NCI-H2196 treated with DMSO at 0.1 percent for 48 hours (cell line): ENCODE measurements at regions not wholly inside any gene's neighbourhood (a gene's known extent, or its start where the extent isn't known, plus 50 kb on each side); places are given as distances from the start of the nearest gene placed in this dataset.
A peak's percentile ranks its signal among the peaks of the same experiment; 100 is the strongest.
"Not testable (repeated sequence)": the region's sequence is repeated elsewhere in the genome, so short reads cannot be mapped to it uniquely, and the experiment has no call there.

Experiments used
- DNase-seq: peaks from one replicate; lab custom pipeline; 2025; ENCODE audit not compliant: unreplicated experiment; lab: John Stamatoyannopoulos, UW

GRCh38 chr6:44017307-44017706 lies 109.9 kb downstream of the MRPL14 start:
- DNase-seq = not testable (repeated sequence)

DNA sequence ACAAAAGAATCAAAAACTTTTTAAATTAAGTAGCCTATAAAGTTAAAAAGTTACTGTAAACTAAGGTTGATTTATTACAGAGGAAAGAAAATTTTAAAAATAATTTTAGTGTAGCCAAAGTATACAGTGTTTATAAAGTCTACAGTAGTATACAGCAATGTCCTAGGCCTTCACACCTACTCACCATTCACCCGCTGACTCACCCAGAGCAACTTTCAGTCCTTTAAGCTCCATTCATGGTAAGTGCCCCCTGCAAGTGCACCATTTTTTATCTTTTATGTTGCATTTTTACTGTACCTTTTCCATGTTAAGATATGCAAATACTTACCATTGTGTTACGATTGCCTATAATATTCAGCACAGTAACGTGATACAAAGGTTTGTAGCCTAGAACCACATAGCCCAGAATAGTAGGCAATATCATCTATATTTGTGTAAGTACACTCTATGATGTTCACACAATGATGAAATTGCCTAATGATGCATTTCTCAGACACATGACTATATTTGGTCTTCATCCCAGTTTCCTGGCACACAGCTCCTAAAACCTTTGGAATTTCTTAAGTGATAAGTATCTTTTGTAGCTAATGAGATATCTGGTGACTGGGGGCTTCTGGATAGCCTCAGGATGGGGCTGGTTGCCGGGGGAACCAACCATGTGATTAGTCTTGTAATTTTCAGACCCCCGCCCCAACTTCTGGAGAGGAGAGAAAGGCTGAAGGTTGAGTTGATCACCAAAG lies 111.0 kb downstream of the MRPL14 start:
- DNase-seq = no peak

DNA sequence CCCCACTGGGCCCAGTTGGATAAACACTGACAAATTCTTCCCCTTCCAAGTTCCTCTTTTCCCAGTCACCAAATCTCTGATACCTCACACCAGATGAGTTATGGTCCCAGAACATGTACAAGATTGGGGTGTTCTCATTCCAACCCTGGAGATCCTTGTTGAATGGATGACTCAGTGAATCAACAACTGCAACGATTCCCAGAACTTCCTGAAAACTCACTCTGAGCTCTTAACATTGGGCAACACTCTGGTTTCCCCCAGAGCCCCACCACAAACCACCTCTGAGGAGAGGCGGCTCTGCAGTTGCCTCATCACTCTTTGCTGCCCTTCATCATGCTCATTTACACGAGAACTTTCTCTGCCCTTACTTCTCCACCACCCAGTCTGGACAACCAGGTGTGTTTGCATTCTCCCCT lies 115.2 kb downstream of the MRPL14 start:
- DNase-seq = no peak

DNA sequence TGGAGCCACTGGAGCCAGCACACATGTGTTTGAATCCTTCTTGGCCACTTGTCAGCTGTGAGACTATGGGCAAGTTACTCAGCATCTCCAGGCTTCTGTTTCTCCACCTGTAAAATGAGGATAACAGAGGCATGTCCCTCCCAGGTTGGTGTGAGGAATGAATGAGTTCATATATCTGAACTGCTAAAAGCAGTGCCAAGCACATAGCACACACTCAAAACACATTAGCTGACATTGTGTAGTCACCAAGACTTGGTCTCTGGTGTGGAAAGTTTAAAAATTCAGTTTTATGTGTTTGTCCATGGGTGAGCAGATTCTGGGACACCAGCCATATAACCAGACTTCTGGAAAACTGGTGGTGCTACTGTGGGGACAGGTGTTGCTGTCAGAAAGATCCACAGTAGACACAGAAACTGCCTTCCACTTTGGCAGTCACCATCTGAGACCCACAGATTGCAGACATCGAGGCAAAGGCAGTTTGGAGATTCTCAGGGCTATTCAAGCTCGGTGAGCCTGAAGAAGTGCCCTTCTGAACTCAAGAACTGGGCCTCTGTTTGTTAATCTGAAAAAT lies 115.8 kb downstream of the MRPL14 start:
- DNase-seq = no peak

GRCh38 chr6:44010411-44011349 lies 116.6 kb downstream of the MRPL14 start:
- no peak for DNase-seq

GRCh38 chr6:44009425-44010321 lies 117.6 kb downstream of the MRPL14 start:
- DNase-seq = no peak

DNA sequence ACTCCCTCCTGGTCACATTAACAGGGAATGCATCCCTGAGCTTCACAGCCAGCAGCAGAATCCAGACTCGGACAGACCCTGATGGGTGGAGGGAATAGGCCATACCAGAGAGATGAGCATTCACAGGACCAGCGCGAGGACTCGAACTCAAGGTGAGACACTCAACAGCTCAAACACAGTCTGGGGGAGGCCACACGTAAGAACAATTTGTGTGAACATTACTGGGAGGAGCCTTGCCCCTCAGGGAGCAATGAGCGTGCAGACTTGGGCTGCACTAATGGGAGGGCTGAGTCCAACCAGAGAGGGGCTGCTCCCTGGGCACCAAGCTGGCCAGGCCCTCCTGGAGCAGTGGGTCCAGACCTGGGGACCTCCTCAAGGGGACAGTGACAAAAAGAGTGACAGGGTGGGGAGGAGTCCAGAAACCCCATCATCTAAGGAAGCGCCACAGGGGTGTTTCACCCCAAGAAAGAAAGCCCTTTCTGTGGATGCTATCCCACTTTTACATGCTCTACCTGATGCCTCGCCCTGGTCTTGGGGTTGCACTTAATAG lies 118.4 kb downstream of the MRPL14 start:
- no peak for DNase-seq

- no peak for DNase-seq
These were observed 119.2 kb downstream of the MRPL14 start for GRCh38 chr6:44007818-44008621.

- DNase-seq = no peak
These were observed 120.4 kb downstream of the MRPL14 start for GRCh38 chr6:44006872-44007303.

DNA sequence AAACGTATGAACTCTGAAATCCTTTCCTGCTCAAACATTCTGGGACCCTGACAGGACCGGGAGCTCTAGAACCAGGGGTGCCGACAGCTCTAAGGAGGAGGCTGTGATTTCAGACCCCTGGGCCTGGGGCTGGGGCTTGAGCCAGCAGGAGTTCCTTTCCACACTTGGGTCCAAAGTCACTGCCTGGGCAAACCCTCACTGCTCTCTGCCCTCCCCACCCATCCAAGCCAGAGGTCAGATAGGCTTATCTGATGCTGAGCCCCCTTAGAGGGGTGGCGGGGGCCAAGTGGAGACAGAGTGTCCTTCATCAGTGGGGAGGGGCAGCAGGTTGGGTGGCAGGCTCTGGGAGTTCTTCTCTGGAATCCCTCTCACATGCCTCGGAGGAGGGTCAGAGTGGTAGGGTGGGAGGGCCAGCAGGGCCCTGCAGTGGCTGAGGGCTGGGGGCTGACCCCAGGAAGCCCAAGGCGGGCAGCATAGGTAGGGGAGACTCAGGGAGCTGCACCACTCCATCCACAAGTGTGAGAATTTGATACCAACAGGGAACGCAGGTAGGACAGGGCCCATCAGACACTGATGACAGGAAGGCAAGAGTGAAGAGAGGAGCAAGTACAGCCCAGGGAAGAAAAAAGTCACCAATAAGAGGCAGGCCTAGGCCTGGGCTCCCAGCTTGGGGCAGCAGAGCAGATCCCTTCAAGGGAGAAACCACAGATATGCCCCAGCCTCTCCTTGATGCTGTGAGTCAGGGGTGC lies 121.0 kb downstream of the MRPL14 start:
- no peak for DNase-seq

GRCh38 chr6:44005507-44005903 lies 121.7 kb downstream of the MRPL14 start:
- no peak for DNase-seq

DNA sequence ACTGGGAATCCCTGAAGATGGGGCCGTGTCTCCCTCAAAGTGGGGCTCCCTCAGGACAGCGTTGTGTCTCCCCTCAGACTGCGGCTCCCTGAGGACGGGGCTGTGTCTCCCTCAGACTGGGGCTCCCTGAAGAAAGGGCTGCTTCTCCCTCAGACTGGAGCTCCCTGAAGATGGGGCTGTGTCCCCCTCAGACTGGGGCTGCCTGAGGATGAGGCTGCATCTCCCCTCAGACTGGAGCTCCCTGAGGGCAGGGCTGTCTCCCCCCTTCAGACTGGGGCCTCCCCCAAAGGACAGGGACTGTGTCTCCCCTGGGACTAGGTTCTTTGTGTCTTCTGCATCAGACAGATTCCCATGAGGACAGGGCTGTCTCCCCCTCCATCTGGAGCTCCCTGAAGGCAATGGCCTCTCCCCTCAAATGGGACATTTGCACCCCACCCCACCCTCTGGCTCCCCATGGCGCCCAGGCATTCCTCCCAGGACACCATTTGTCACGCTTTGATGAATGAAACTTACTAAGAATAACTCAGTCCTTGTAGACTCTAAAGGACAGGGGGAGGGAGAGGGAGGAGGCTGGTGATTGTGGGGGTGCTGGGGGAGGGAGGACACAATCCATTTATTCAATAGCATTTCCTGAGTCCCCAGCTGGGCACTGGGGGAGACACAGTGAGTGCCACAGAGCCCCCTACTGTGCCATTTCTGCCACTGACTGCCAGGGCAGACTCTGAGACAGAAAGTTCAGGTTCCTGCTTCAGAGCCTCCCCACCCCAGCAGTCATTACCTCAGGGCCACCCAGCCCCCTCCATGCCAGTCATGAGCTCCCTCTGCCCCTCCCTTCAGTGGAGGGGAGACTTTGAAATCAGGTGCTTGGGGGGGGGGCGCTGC lies 122.4 kb downstream of the MRPL14 start:
- DNase-seq = no peak

DNA sequence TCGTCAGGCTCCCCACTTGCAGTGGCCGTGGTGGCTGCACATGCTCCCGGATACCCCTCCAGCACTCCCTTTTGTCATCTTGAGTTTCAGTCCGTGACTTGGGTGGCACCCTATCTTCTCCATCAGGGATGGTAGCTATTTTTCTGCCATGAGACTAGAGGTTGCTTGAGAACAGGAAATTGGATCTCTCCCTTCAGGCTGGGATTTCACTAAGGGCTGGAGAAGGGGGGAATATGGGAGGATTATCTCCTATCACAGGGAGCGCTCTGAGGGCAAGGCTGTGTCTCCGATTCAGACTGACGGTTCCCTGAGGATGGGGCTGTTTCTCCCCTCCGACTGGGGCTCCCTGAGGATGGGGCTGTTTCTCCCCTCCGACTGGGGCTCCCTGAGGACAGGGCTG lies 123.1 kb downstream of the MRPL14 start:
- no peak for DNase-seq

GRCh38 chr6:44003345-44004061 lies 123.7 kb downstream of the MRPL14 start:
- no peak for DNase-seq

- peak; percentile 71 for DNase-seq
These were observed 124.5 kb downstream of the MRPL14 start for GRCh38 chr6:44002593-44003344.

DNA sequence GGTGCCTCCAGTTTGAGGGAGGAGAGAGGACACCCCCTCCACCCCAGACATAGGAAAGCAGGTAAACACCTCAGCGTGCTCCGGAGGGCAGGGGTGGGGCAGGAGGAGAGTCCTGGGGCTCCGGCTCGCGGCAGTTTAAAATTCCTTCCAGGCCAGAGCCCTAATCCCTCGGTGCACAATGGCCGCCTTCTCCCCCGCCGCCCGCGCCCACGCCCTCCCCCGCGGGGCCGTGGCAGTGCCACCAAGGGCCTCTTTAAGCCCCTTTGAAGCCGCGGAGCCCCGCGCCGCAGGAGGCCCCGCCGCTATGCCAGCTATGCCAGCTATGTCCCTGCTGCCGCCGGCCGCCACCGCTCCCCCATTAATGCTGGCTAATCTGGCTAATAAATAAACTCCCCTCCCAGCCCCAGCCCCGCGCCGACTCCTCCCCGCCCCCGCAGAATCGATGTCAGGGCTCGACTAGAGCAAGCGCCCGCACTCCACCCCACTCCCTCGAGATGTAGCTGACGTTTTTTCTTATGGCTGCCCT lies 125.1 kb downstream of the MRPL14 start:
- DNase-seq = no peak
